HS-27A (cell line): ENCODE measurements at regions not wholly inside any gene's neighbourhood (a gene's known extent, or its start where the extent isn't known, plus 50 kb on each side); places are given as distances from the start of the nearest gene placed in this dataset.

Experiments used
- DNase-seq: peaks from one replicate; pipeline ENCODE4 v3.0.0-alpha.2; 2012; ENCODE audit warnings: low read depth, missing footprints

GRCh38 chr3:124602980-124603627, 127.1 kb upstream of the UMPS start:
- no peak for DNase-seq

GRCh38 chr3:124605781-124606579, 124.3 kb upstream of the UMPS start:
- DNase-seq, result no peak

- DNase-seq, result no peak
Observed at GRCh38 chr3:124607163-124607562, 123.1 kb upstream of the UMPS start.

- no peak for DNase-seq
Observed at GRCh38 chr3:124609402-124609801, 120.8 kb upstream of the UMPS start.

- no peak for DNase-seq
Observed at GRCh38 chr3:124610130-124610529, 120.1 kb upstream of the UMPS start.

- no peak for DNase-seq
Observed at GRCh38 chr3:124611520-124611919, 118.7 kb upstream of the UMPS start.

- DNase-seq, result no peak
Observed at GRCh38 chr3:124615896-124616543, 114.2 kb upstream of the UMPS start.

- no peak for DNase-seq
Observed at GRCh38 chr3:124617177-124617576, 113.1 kb upstream of the UMPS start.

GRCh38 chr3:124619887-124620599, 110.2 kb upstream of the UMPS start:
- no peak for DNase-seq

GRCh38 chr3:124620600-124621063, 109.6 kb upstream of the UMPS start:
- DNase-seq, result no peak

- no peak for DNase-seq
Observed at GRCh38 chr3:124621498-124621897, 108.8 kb upstream of the UMPS start.

- DNase-seq, result no peak
Observed at GRCh38 chr3:124625074-124625473, 105.2 kb upstream of the UMPS start.

- DNase-seq, result peak; percentile 55
Observed at GRCh38 chr3:124627501-124627908, 102.7 kb upstream of the UMPS start.

- no peak for DNase-seq
Observed at GRCh38 chr3:124628863-124629262, 101.4 kb upstream of the UMPS start.

- DNase-seq, result no peak
Observed at GRCh38 chr3:124629497-124629896, 100.8 kb upstream of the UMPS start.

GRCh38 chr3:124630960-124631359, 99.3 kb upstream of the UMPS start:
- no peak for DNase-seq

GRCh38 chr3:124631727-124632126, 98.5 kb upstream of the UMPS start:
- DNase-seq, result no peak

GRCh38 chr3:124632566-124633140, 97.6 kb upstream of the UMPS start:
- no peak for DNase-seq

- DNase-seq, result no peak
Observed at GRCh38 chr3:124633524-124633923, 96.7 kb upstream of the UMPS start.

- DNase-seq, result no peak
Observed at GRCh38 chr3:124634210-124635168, 95.8 kb upstream of the UMPS start.

- no peak for DNase-seq
Observed at GRCh38 chr3:124635169-124635539, 95.1 kb upstream of the UMPS start.
